Neural crest cell (in vitro differentiated cells): ENCODE measurements at regions not wholly inside any gene's neighbourhood (a gene's known extent, or its start where the extent isn't known, plus 50 kb on each side); places are given as distances from the start of the nearest gene placed in this dataset.

Experiments used
- DNase-seq: peaks from one replicate; pipeline ENCODE4 v3.0.0; 2021; ENCODE audit warnings: low read depth, mixed read lengths, low spot score
- H3K27ac Mint-ChIP-seq: one replicate; pipeline ENCODE4 v1.8.0; 2021; ENCODE audit warnings: mild to moderate bottlenecking, mixed read lengths; ENCODE audit not compliant: unreplicated experiment
- H3K27me3 Mint-ChIP-seq: 2 replicates; pipeline ENCODE4 v1.8.0; 2021; ENCODE audit warnings: low read depth, mild to moderate bottlenecking, mixed read lengths
- H3K36me3 Mint-ChIP-seq: 2 replicates; pipeline ENCODE4 v1.8.0; 2021; ENCODE audit warnings: low read depth, mild to moderate bottlenecking, mixed read lengths
- H3K4me1 Mint-ChIP-seq: 2 replicates; pipeline ENCODE4 v1.8.0; 2021; ENCODE audit warnings: mixed read lengths
- H3K4me3 Mint-ChIP-seq: one replicate; pipeline ENCODE4 v1.8.0; 2021; ENCODE audit warnings: mild to moderate bottlenecking, mixed read lengths
- H3K9me3 Mint-ChIP-seq: 2 replicates; pipeline ENCODE4 v1.8.0; 2021; ENCODE audit warnings: mixed read lengths
- CTCF ChIP-seq: fragments of 200-600 bp; sonication (generic); conservative IDR thresholded peaks from 2 replicates; pipeline ENCODE4 v1.5.0; 2021; ENCODE audit warnings: antibody characterized with exemption, mild to moderate bottlenecking

DNA sequence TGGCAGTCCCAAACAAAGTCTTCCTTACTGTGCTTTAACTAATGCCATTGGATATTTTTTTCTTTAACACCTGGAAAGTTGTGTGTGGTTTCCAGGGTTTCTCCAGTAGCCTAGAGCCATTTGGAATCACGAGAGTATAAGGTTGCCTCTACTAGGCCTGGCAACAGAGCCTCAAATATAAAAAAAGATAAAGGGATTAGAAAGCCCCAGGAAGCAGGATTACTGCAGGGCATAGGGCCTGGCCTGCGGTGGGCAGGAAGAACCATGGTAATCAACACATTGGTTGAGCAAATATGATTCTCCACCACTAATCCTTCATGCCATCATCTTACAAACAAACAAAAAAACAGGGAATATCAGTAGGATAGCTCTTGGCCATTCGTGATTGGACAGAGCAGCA is 177.8 kb upstream of the GGTLC1 start:
- H3K36me3 Mint-ChIP-seq: no peaks in the 10 kb centered on the region
- H3K27me3 Mint-ChIP-seq: no peaks in the 10 kb centered on the region
- no peak for DNase-seq
- TF ChIP-seq CTCF: no peak
- H3K4me1 Mint-ChIP-seq: peaks cover 4% of the 10 kb centered on the region
- no peak overlapping the region for H3K4me3 Mint-ChIP-seq
- H3K27ac Mint-ChIP-seq: no peak overlapping the region
- H3K9me3 Mint-ChIP-seq: peaks cover 4% of the 10 kb centered on the region

DNA sequence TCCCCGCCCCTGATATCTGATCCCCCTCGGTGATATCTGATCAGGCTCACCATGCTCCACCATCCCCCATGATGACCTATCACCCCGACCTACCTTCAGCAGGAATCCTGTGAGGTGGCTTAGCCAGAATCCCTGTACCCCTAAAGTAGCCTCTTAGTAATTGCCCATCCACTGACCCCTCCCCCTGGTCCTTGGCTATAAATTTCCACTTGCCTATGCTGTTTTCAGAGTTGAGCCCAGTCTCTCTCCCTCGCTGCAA is 177.5 kb upstream of the GGTLC1 start:
- Mint-ChIP-seq H3K36me3 (no peaks in the 10 kb centered on the region), H3K4me3 (no peak overlapping the region), H3K4me1 (peaks cover 4% of the 10 kb centered on the region), H3K27me3 (no peaks in the 10 kb centered on the region), H3K9me3 (peaks cover 4% of the 10 kb centered on the region), H3K27ac (no peak overlapping the region)
- no peak for TF ChIP-seq CTCF
- DNase-seq: no peak

GRCh38 chr20:24165301-24166122 is 176.9 kb upstream of the GGTLC1 start:
- Mint-ChIP-seq H3K36me3 (no peaks in the 10 kb centered on the region), H3K4me3 (no peak overlapping the region), H3K27ac (no peak overlapping the region), H3K27me3 (no peaks in the 10 kb centered on the region), H3K4me1 (peaks cover 4% of the 10 kb centered on the region), H3K9me3 (peaks cover 4% of the 10 kb centered on the region)
- DNase-seq: no peak
- TF ChIP-seq CTCF: no peak

GRCh38 chr20:24164360-24164759 is 175.8 kb upstream of the GGTLC1 start:
- H3K4me3 Mint-ChIP-seq: no peak overlapping the region
- H3K27ac Mint-ChIP-seq: no peak overlapping the region
- H3K36me3 Mint-ChIP-seq: no peaks in the 10 kb centered on the region
- H3K27me3 Mint-ChIP-seq: no peaks in the 10 kb centered on the region
- TF ChIP-seq CTCF: peak; percentile 60
- H3K9me3 Mint-ChIP-seq: peaks cover 4% of the 10 kb centered on the region
- peaks cover 4% of the 10 kb centered on the region for H3K4me1 Mint-ChIP-seq
- DNase-seq: peak; percentile 34

- peaks cover 4% of the 10 kb centered on the region for H3K4me1 Mint-ChIP-seq
- H3K4me3 Mint-ChIP-seq: no peak overlapping the region
- no peak for TF ChIP-seq CTCF
- H3K36me3 Mint-ChIP-seq: no peaks in the 10 kb centered on the region
- no peak for DNase-seq
- peaks cover 4% of the 10 kb centered on the region for H3K9me3 Mint-ChIP-seq
- H3K27me3 Mint-ChIP-seq: no peaks in the 10 kb centered on the region
- H3K27ac Mint-ChIP-seq: no peak overlapping the region
Measured at GRCh38 chr20:24163506-24163905, 174.9 kb upstream of the GGTLC1 start.
